ENCODE measurements at regions not wholly inside any gene's neighbourhood (a gene's known extent, or its start where the extent isn't known, plus 50 kb on each side); places are given as distances from the start of the nearest gene placed in this dataset.

DNA sequence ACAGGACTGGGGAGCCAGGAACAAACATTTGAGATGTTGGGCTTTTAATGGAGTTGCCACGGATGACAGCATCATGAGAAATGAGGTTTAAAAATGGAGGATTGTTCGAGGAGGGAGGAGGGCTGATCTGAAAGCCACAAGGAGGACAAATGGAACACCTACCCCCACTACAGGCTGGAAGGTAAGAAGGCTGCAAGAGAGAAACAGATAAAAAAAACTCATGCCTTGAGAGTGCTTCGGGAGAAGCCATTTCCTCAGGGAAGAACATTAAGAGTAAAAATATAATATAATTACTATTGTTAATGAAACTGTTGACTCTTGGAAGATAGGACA lies 119.5 kb upstream of the MAP9 start:
- Histone ChIP-seq H3K4me3 (no peak overlapping the region), H3K27me3 (no peaks in the 10 kb centered on the region), H3K36me3 (no peaks in the 10 kb centered on the region), H3K9me3 (no peaks in the 10 kb centered on the region), H3K27ac (no peak overlapping the region), H3K4me1 (no peaks in the 10 kb centered on the region)
- 69% methylated on average over 3 of the region's 3 CpGs for WGBS
- TF ChIP-seq POLR2AphosphoS5 (IDR thresholded peaks at IDR 0.05) (no peak), POLR2A (IDR thresholded peaks at IDR 0.05) (no peak), EP300 (IDR thresholded peaks at IDR 0.05) (no peak)
- TF ChIP-seq, protein P1, sequence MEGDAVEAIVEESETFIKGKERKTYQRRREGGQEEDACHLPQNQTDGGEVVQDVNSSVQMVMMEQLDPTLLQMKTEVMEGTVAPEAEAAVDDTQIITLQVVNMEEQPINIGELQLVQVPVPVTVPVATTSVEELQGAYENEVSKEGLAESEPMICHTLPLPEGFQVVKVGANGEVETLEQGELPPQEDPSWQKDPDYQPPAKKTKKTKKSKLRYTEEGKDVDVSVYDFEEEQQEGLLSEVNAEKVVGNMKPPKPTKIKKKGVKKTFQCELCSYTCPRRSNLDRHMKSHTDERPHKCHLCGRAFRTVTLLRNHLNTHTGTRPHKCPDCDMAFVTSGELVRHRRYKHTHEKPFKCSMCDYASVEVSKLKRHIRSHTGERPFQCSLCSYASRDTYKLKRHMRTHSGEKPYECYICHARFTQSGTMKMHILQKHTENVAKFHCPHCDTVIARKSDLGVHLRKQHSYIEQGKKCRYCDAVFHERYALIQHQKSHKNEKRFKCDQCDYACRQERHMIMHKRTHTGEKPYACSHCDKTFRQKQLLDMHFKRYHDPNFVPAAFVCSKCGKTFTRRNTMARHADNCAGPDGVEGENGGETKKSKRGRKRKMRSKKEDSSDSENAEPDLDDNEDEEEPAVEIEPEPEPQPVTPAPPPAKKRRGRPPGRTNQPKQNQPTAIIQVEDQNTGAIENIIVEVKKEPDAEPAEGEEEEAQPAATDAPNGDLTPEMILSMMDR (IDR thresholded peaks at IDR 0.05), result no peak
- DNase-seq (ENCODE audit: low spot score in 2 of 2), result no peak

DNA sequence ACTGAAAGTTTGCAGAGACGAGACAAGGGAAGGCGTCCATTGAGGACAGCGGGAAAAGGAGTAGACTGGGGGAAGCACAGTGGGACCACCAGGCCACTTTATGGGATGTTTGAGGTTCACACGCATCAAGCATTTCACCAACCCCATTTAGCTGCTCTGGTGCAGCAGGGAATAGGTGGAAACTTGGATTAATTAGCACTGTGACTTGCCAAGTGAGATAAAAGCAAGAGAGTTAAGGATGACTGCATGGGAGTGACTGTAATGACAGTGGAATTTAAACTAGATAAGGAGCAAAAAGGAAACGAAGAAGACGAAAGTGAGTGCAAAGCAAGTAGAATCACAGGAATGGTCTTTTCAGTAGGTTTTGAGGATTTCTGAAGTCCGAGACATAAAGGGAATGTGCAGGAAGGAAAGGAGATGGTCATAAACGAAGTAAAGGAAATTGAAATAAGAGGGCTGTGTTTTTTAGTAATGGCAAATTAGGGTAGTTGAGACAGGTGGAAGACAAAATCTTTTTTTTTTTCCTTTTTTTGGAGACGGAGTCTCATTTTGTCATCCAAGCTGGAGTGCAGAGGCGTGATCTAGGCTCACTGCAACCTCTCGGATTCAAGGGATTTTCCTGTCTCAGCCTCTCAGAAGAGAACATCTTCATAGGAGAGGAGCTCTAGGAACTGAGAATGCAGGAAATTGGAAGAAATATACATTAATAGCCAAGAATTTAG lies 119.0 kb upstream of the MAP9 start:
- H3K36me3 ChIP-seq, result no peaks in the 10 kb centered on the region
- H3K27me3 ChIP-seq, result no peaks in the 10 kb centered on the region
- no peak for TF ChIP-seq POLR2AphosphoS5 (IDR thresholded peaks at IDR 0.05)
- TF ChIP-seq EP300 (IDR thresholded peaks at IDR 0.05), result no peak
- TF ChIP-seq POLR2A (IDR thresholded peaks at IDR 0.05), result no peak
- TF ChIP-seq, protein P1 (IDR thresholded peaks at IDR 0.05), result no peak
- no peaks in the 10 kb centered on the region for H3K9me3 ChIP-seq
- no peak for DNase-seq (ENCODE audit: low spot score in 2 of 2)
- no peak overlapping the region for H3K27ac ChIP-seq
- H3K4me1 ChIP-seq, result no peaks in the 10 kb centered on the region
- H3K4me3 ChIP-seq, result no peak overlapping the region
- 81% methylated on average over 11 of the region's 11 CpGs for WGBS

DNA sequence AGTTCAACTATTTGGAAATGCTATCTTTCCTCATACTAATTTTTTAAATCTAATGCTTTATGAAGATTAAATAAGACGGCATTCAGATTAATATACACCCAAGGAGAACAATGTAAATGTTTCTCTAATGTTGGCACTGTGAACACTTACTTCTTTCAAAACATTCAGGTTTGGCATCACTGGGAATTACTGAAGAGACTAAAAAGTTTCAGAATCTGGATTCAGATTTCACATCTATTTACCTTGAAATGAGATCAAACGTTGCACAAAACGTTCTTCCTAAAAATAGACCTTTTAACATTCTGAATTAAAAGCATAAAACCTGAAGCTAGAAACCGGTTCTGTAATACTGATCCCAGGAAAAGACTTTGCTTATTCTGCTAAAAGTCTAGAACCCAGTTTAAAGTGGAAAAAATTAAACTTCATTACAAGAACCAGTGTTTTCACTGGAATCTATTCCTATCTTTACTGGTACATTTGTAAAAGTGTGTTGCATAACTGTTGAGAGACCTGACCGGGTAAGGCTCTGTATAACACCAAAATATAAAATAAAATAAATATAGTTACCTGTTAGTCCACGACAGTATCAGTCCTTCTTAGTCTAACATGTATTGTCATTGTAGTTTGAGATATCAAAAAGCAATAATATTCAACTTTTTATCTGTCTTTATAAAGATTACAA lies 117.4 kb upstream of the MAP9 start:
- Histone ChIP-seq H3K27me3 (no peaks in the 10 kb centered on the region), H3K27ac (no peak overlapping the region), H3K4me1 (no peaks in the 10 kb centered on the region), H3K9me3 (no peaks in the 10 kb centered on the region), H3K36me3 (no peaks in the 10 kb centered on the region), H3K4me3 (no peak overlapping the region)
- TF ChIP-seq POLR2A (IDR thresholded peaks at IDR 0.05), result no peak
- TF ChIP-seq, protein P1 (IDR thresholded peaks at IDR 0.05), result no peak
- TF ChIP-seq POLR2AphosphoS5 (IDR thresholded peaks at IDR 0.05), result no peak
- TF ChIP-seq EP300 (IDR thresholded peaks at IDR 0.05), result no peak
- WGBS, result 49% methylated on average over 6 of the region's 6 CpGs
- no peak for DNase-seq (ENCODE audit: low spot score in 2 of 2)

- H3K27ac ChIP-seq, result no peak overlapping the region
- no peaks in the 10 kb centered on the region for H3K4me1 ChIP-seq
- TF ChIP-seq POLR2AphosphoS5 (IDR thresholded peaks at IDR 0.05), result no peak
- no peaks in the 10 kb centered on the region for H3K36me3 ChIP-seq
- DNase-seq (ENCODE audit: low spot score in 2 of 2), result no peak
- no peaks in the 10 kb centered on the region for H3K27me3 ChIP-seq
- H3K4me3 ChIP-seq, result no peak overlapping the region
- no peaks in the 10 kb centered on the region for H3K9me3 ChIP-seq
- WGBS, result 82% methylated on average over 4 of the region's 4 CpGs
Measured at GRCh38 chr4:155491336-155492120, 114.8 kb upstream of the MAP9 start.

DNA sequence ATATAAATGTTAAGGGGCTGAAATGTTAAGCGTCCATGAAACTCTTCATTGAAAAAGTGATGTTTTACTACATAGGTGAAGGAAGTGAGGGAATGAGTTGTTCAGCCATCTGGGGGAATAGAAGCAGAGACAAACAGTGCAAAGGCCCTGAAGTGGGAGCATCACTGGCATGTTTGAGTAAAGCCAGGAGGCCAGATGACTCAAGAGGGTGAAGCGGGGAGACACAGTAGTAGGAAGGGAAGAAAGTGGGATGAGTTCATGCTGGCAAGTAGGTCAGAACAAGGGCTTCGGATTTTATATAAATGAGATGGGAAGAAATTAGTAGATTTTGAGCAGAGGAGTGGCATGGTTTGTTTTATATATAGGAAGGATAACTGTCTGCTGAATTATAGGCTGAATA lies 112.5 kb upstream of the MAP9 start:
- TF ChIP-seq POLR2AphosphoS5 (IDR thresholded peaks at IDR 0.05), result no peak
- TF ChIP-seq, protein P1 (IDR thresholded peaks at IDR 0.05), result no peak
- DNase-seq (ENCODE audit: low spot score in 2 of 2), result no peak
- Histone ChIP-seq H3K27ac (no peak overlapping the region), H3K4me3 (no peak overlapping the region), H3K4me1 (no peaks in the 10 kb centered on the region), H3K9me3 (no peaks in the 10 kb centered on the region), H3K27me3 (no peaks in the 10 kb centered on the region), H3K36me3 (no peaks in the 10 kb centered on the region)
- 83% methylated on average over 3 of the region's 3 CpGs for WGBS
